ENCODE measurements at regions not wholly inside any gene's neighbourhood (a gene's known extent, or its start where the extent isn't known, plus 50 kb on each side); places are given as distances from the start of the nearest gene placed in this dataset.

GRCh38 chr1:87999852-88000251, 671.2 kb downstream of the LMO4 start:
- no peak for DNase-seq (ENCODE audit: low read depth in 2 of 2)

- DNase-seq (ENCODE audit: low read depth in 2 of 2), result no peak
Measured at GRCh38 chr1:88001460-88001859, 672.8 kb downstream of the LMO4 start.

GRCh38 chr1:88003255-88003654, 674.6 kb downstream of the LMO4 start:
- no peak for DNase-seq (ENCODE audit: low read depth in 2 of 2)

GRCh38 chr1:88009916-88010315, 674.2 kb upstream of the PKN2 start:
- DNase-seq (ENCODE audit: low read depth in 2 of 2), result no peak

- no peak for DNase-seq (ENCODE audit: low read depth in 2 of 2)
Measured at GRCh38 chr1:88013485-88013884, 670.6 kb upstream of the PKN2 start.

- no peak for DNase-seq (ENCODE audit: low read depth in 2 of 2)
Measured at GRCh38 chr1:88014131-88014530, 669.9 kb upstream of the PKN2 start.

- DNase-seq (ENCODE audit: low read depth in 2 of 2), result no peak
Measured at GRCh38 chr1:88016947-88017346, 667.1 kb upstream of the PKN2 start.

- DNase-seq (ENCODE audit: low read depth in 2 of 2), result no peak
Measured at GRCh38 chr1:88021529-88021928, 662.5 kb upstream of the PKN2 start.

GRCh38 chr1:88022516-88022915, 661.6 kb upstream of the PKN2 start:
- no peak for DNase-seq (ENCODE audit: low read depth in 2 of 2)

- DNase-seq (ENCODE audit: low read depth in 2 of 2), result no peak
Measured at GRCh38 chr1:88029142-88029541, 654.9 kb upstream of the PKN2 start.

- DNase-seq (ENCODE audit: low read depth in 2 of 2), result no peak
Measured at GRCh38 chr1:88029899-88030298, 654.2 kb upstream of the PKN2 start.

- DNase-seq (ENCODE audit: low read depth in 2 of 2), result no peak
Measured at GRCh38 chr1:88035578-88035977, 648.5 kb upstream of the PKN2 start.

GRCh38 chr1:88036345-88037014, 647.6 kb upstream of the PKN2 start:
- DNase-seq (ENCODE audit: low read depth in 2 of 2), result no peak

- DNase-seq (ENCODE audit: low read depth in 2 of 2), result no peak
Measured at GRCh38 chr1:88039240-88039639, 644.8 kb upstream of the PKN2 start.

- no peak for DNase-seq (ENCODE audit: low read depth in 2 of 2)
Measured at GRCh38 chr1:88043834-88044233, 640.2 kb upstream of the PKN2 start.

GRCh38 chr1:88052167-88052566, 631.9 kb upstream of the PKN2 start:
- DNase-seq (ENCODE audit: low read depth in 2 of 2), result no peak

GRCh38 chr1:88053065-88053464, 631.0 kb upstream of the PKN2 start:
- DNase-seq (ENCODE audit: low read depth in 2 of 2), result no peak

- no peak for DNase-seq (ENCODE audit: low read depth in 2 of 2)
Measured at GRCh38 chr1:88056881-88057280, 627.2 kb upstream of the PKN2 start.

GRCh38 chr1:88058205-88058604, 625.9 kb upstream of the PKN2 start:
- no peak for DNase-seq (ENCODE audit: low read depth in 2 of 2)

GRCh38 chr1:88060112-88060673, 623.9 kb upstream of the PKN2 start:
- no peak for DNase-seq (ENCODE audit: low read depth in 2 of 2)

- DNase-seq (ENCODE audit: low read depth in 2 of 2), result no peak
Measured at GRCh38 chr1:88060750-88061491, 623.2 kb upstream of the PKN2 start.

GRCh38 chr1:88061492-88062177, 622.4 kb upstream of the PKN2 start:
- no peak for DNase-seq (ENCODE audit: low read depth in 2 of 2)

Measured in stimulated activated CD8-positive, alpha-beta memory T cell treated with anti-CD3 and anti-CD28 coated beads, Interleukin-2, amount 100 ng/mL, for 1 hour (primary cell).